Lung (tissue), 11 donors: ENCODE measurements at regions not wholly inside any gene's neighbourhood (a gene's known extent, or its start where the extent isn't known, plus 50 kb on each side); places are given as distances from the start of the nearest gene placed in this dataset.
A peak's percentile ranks its signal among the peaks of the same experiment; 100 is the strongest.

Source experiments
- ATAC-seq: fragments of 200-7000 bp; cut with Tn5 transposase; one replicate; pipeline ENCODE4 v1.9.1; 2020; ENCODE audit warnings: moderate number of reproducible peaks; ENCODE audit not compliant: insufficient read depth, low FRiP score
- DNase-seq, 3 donors: peaks; one replicate each; pipeline ENCODE4 v3.0.0-alpha.2; 2013 to 2017
- H3K27ac ChIP-seq, 2 donors: one replicate each; pipeline ENCODE4 v1.5.1; 2013; ENCODE audit warnings: mild to moderate bottlenecking in 2 of 2, moderate library complexity in 2 of 2, control low read depth in 1 of 2, inconsistent platforms in 1 of 2, low read depth in 1 of 2, low read length in 1 of 2
- H3K27me3 ChIP-seq, 3 donors: one replicate each; pipeline ENCODE4 v1.5.1; 2013; ENCODE audit warnings: low read length in 2 of 3; ENCODE audit not compliant: control insufficient read depth in 3 of 3, insufficient read depth in 3 of 3
- H3K36me3 ChIP-seq, 4 donors: one replicate each; pipeline ENCODE4 v1.5.1; 2013; ENCODE audit warnings: low read length in 4 of 4, mild to moderate bottlenecking in 1 of 4, moderate library complexity in 1 of 4; ENCODE audit not compliant: control insufficient read depth in 4 of 4, insufficient read depth in 4 of 4
- H3K4me1 ChIP-seq, 5 donors: one replicate each; pipeline ENCODE4 v1.5.1; 2013; ENCODE audit warnings: low read length in 5 of 5, mild to moderate bottlenecking in 2 of 5, moderate library complexity in 1 of 5; ENCODE audit not compliant: control insufficient read depth in 5 of 5, insufficient read depth in 5 of 5
- H3K4me3 ChIP-seq: one replicate; pipeline ENCODE4 v1.5.1; 2013; ENCODE audit warnings: mild to moderate bottlenecking, control low read depth, moderate library complexity
- H3K9ac ChIP-seq, 2 donors: one replicate each; pipeline ENCODE4 v1.5.1; 2013; ENCODE audit warnings: low read length in 2 of 2, control low read depth in 1 of 2; ENCODE audit not compliant: insufficient read depth in 1 of 2
- H3K9me3 ChIP-seq, 4 donors: one replicate each; pipeline ENCODE4 v1.5.1; 2013; ENCODE audit warnings: low read length in 3 of 4, mild to moderate bottlenecking in 1 of 4, moderate library complexity in 1 of 4; ENCODE audit not compliant: control insufficient read depth in 4 of 4, insufficient read depth in 3 of 4
- CTCF ChIP-seq: IDR thresholded peaks from 2 replicates; pipeline ENCODE4 v1.5.1; 2012; ENCODE audit warnings: mild to moderate bottlenecking; ENCODE audit errors: control extremely low read depth, extremely low read depth
- WGBS, 2 donors: extraction: QIAGEN DNeasy Blood & Tissue Kit; methylation state at CpG; one replicate each; pipeline ENCODE4 v1.1.7; 2013; 5-methylcytosine and 5-hydroxymethylcytosine counted together
- donor health status: control.
- donor health status: control.
- donor health status: Bipolar disorder and iron deficiency.
- donor health status: healthy.
- donor health status: DM: yes; HTN: yes; CAD: no.

- H3K27ac ChIP-seq = no peak overlapping the region
- no peak overlapping the region for H3K9ac ChIP-seq
- no peak for DNase-seq
- 51 to 72% methylated on average over 6 of the region's 6 CpGs for WGBS, 2 donors
- TF ChIP-seq CTCF = no peak
- ATAC-seq = peak; percentile 62
- no peak overlapping the region for H3K4me3 ChIP-seq
- H3K4me1 ChIP-seq = no peaks in the 10 kb centered on the region
- no peaks in the 10 kb centered on the region for H3K27me3 ChIP-seq
- H3K9me3 ChIP-seq = no peaks in the 10 kb centered on the region
- H3K36me3 ChIP-seq = no peaks in the 10 kb centered on the region
Measured at GRCh38 chr14:49114161-49114893, 471.9 kb downstream of the RPS29 start.

GRCh38 chr14:49106741-49107667 is 479.2 kb downstream of the RPS29 start:
- ATAC-seq (no peak), DNase-seq (peak in 2 of 3 donors; percentile 22 to 45)
- Histone ChIP-seq H3K4me3 (no peak overlapping the region), H3K27me3 (no peaks in the 10 kb centered on the region), H3K4me1 (peaks cover 0 to 4% (median 0%) of the 10 kb centered on the region in 5 donors), H3K9me3 (no peaks in the 10 kb centered on the region), H3K27ac (no peak overlapping the region), H3K36me3 (no peaks in the 10 kb centered on the region), H3K9ac (no peak overlapping the region)
- 53 to 63% methylated on average over 8 of the region's 8 CpGs for WGBS, 2 donors
- TF ChIP-seq CTCF = no peak

- H3K36me3 ChIP-seq = no peaks in the 10 kb centered on the region
- H3K9me3 ChIP-seq = no peaks in the 10 kb centered on the region
- peaks cover 0 to 4% (median 0%) of the 10 kb centered on the region in 5 donors for H3K4me1 ChIP-seq
- no peak for TF ChIP-seq CTCF
- 68 to 74% methylated on average over 1 of the region's 1 CpG for WGBS, 2 donors
- no peak for ATAC-seq
- H3K4me3 ChIP-seq = no peak overlapping the region
- peak in 1 of 3 donors; percentile 47 for DNase-seq
- H3K9ac ChIP-seq = no peak overlapping the region
- H3K27ac ChIP-seq = no peak overlapping the region
- no peaks in the 10 kb centered on the region for H3K27me3 ChIP-seq
Measured at GRCh38 chr14:49105956-49106355, 480.2 kb downstream of the RPS29 start.
